Esophagus squamous epithelium (tissue), 5 donors: ENCODE measurements at regions not wholly inside any gene's neighbourhood (a gene's known extent, or its start where the extent isn't known, plus 50 kb on each side); places are given as distances from the start of the nearest gene placed in this dataset.

Experiments
- DNase-seq: peaks from one replicate; lab custom pipeline; 2025; lab: John Stamatoyannopoulos, UW
- H3K27ac ChIP-seq, 4 donors: fragments of 200-600 bp; sonication (generic); one replicate each; pipeline ENCODE4 v1.5.1; 2016 to 2019; ENCODE audit warnings: mild to moderate bottlenecking in 1 of 4
- H3K27me3 ChIP-seq, 4 donors: fragments of 200-600 bp; sonication (generic); 1 replicate in 3 of 4; 2 replicates in 1 of 4; pipeline versions ENCODE4 v1.5.1 to v1.6.0; 2017 to 2021; ENCODE audit warnings: antibody characterized with exemption in 1 of 4
- H3K36me3 ChIP-seq, 3 donors: fragments of 200-600 bp; sonication (generic); one replicate each; pipeline ENCODE4 v1.5.1; 2016 to 2019
- H3K4me1 ChIP-seq, 3 donors: fragments of 200-600 bp; sonication (generic); one replicate each; pipeline ENCODE4 v1.5.1; 2017 to 2019
- H3K4me3 ChIP-seq, 4 donors: fragments of 200-600 bp; sonication (generic); 1 replicate in 3 of 4; 2 replicates in 1 of 4; pipeline ENCODE4 v1.5.1; 2016 to 2019; ENCODE audit warnings: mild to moderate bottlenecking in 2 of 4, moderate library complexity in 1 of 4
- H3K9me3 ChIP-seq, 3 donors: fragments of 200-600 bp; sonication (generic); one replicate each; pipeline ENCODE4 v1.5.1; 2016 to 2019
- POLR2A ChIP-seq, 4 donors: fragments of 450-650 bp; IDR thresholded peaks; one replicate each; pipeline ENCODE4 v1.6.1; 2017; ENCODE audit warnings: antibody characterized with exemption in 4 of 4, mild to moderate bottlenecking in 4 of 4, moderate library complexity in 3 of 4
- WGBS, 2 donors: methylation state at CpG; one replicate each; pipeline ENCODE4 v1.1.5; 2018; 5-methylcytosine and 5-hydroxymethylcytosine counted together
- intact Hi-C: fragments of 100-400 bp; cut with DNase I; formaldehyde crosslinking; loops from one replicate; pipeline ENCODE4 v1.15.0; 2022
- TF ChIP-seq, protein P1 (sequence below), 6 experiments: fragments of 450-650 bp in 4 of 6; fragments of 200-600 bp in 2 of 6; sonication (generic) in 2 of 6; IDR thresholded peaks; one replicate each; pipeline ENCODE4 v1.5.1; 2016 to 2019; ENCODE audit warnings: antibody characterized with exemption in 6 of 6, mild to moderate bottlenecking in 4 of 6, moderate library complexity in 4 of 6
- donor health status: DM: yes; HTN: yes; CAD: no.

DNA sequence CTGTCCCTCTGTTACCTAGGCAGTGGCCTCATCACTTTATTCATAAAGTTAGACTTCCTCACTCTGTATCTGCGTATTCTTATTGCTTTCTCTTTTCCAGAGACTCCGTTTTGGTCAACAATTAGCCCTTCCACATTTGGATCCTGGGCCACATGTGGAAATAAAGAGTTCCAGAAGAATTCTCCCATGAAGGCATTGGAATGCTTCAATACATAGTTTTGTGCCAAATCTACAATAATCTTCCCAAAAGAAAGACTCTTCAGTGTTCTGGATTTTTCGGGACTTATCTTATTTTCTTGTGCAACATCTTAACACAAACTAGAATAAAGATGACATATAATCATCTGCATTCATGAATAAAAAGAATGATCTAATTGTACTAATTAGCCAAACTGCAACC, 187.7 kb upstream of the BMP2 start:
- H3K27me3 ChIP-seq: no peaks in the 10 kb centered on the region
- peaks cover 0 to 5% (median 0%) of the 10 kb centered on the region in 3 donors for H3K4me1 ChIP-seq
- no peak overlapping the region for H3K4me3 ChIP-seq
- no peaks in the 10 kb centered on the region for H3K36me3 ChIP-seq
- no peak for DNase-seq
- no peaks in the 10 kb centered on the region for H3K9me3 ChIP-seq
- intact Hi-C loops: no loop called here
- 74 to 84% methylated on average over 3 of the region's 3 CpGs for WGBS, 2 donors
- TF ChIP-seq POLR2A (IDR thresholded peaks at IDR 0.05): no peak
- TF ChIP-seq, protein P1, sequence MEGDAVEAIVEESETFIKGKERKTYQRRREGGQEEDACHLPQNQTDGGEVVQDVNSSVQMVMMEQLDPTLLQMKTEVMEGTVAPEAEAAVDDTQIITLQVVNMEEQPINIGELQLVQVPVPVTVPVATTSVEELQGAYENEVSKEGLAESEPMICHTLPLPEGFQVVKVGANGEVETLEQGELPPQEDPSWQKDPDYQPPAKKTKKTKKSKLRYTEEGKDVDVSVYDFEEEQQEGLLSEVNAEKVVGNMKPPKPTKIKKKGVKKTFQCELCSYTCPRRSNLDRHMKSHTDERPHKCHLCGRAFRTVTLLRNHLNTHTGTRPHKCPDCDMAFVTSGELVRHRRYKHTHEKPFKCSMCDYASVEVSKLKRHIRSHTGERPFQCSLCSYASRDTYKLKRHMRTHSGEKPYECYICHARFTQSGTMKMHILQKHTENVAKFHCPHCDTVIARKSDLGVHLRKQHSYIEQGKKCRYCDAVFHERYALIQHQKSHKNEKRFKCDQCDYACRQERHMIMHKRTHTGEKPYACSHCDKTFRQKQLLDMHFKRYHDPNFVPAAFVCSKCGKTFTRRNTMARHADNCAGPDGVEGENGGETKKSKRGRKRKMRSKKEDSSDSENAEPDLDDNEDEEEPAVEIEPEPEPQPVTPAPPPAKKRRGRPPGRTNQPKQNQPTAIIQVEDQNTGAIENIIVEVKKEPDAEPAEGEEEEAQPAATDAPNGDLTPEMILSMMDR (IDR thresholded peaks at IDR 0.05): no peak
- no peak overlapping the region for H3K27ac ChIP-seq

DNA sequence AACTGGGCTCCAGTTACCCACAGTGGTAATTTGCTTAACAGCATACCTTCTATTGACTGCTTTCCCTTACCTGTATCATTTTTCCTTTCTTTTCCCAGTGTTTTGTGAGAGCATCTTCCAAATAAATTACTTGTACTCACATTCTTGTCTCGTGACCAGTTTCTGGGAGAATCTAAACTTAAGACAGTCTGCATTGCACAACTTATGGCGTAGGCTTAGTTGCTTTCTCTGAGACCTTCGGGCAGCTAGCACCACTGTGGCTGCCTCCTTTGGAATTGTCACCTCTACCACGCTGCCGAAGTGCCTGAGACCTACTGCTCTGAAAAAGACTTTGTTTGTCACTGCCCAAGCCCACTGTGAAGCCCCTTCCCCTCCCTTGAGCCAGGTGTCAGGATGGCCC, 188.1 kb upstream of the BMP2 start:
- WGBS, 2 donors: 88 to 90% methylated on average over 5 of the region's 5 CpGs
- H3K36me3 ChIP-seq: no peaks in the 10 kb centered on the region
- intact Hi-C loops: no loop called here
- H3K4me1 ChIP-seq: peaks cover 0 to 5% (median 0%) of the 10 kb centered on the region in 3 donors
- H3K27ac ChIP-seq: no peak overlapping the region
- H3K9me3 ChIP-seq: no peaks in the 10 kb centered on the region
- no peaks in the 10 kb centered on the region for H3K27me3 ChIP-seq
- TF ChIP-seq POLR2A (IDR thresholded peaks at IDR 0.05): no peak
- TF ChIP-seq, protein P1 (IDR thresholded peaks at IDR 0.05): no peak
- no peak for DNase-seq
- no peak overlapping the region for H3K4me3 ChIP-seq

DNA sequence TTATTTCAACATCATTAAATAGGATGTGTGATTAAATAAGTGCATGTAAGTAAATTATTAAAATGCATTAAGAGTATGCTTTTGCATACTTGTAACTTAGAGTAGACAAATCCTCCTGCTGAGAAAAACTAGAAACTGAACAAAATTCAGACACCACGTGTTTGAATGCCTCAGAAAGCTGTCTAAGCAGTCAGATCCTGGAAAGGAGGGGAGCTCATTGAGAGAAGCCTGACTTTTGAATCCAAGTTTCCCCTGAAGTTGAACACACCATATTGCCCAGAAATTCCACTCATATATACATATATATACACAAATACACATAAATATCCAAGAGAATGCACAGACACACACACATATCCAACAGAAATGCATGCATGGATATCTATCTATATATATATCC, 190.0 kb upstream of the BMP2 start:
- H3K27ac ChIP-seq: no peak overlapping the region
- no peaks in the 10 kb centered on the region for H3K36me3 ChIP-seq
- intact Hi-C loops: no loop called here
- H3K27me3 ChIP-seq: no peaks in the 10 kb centered on the region
- H3K4me1 ChIP-seq: no peaks in the 10 kb centered on the region
- H3K9me3 ChIP-seq: no peaks in the 10 kb centered on the region
- WGBS, 2 donors: 65 to 74% methylated on average over 1 of the region's 1 CpG
- TF ChIP-seq, protein P1 (IDR thresholded peaks at IDR 0.05): no peak
- TF ChIP-seq POLR2A (IDR thresholded peaks at IDR 0.05): no peak
- no peak for DNase-seq
- H3K4me3 ChIP-seq: no peak overlapping the region

DNA sequence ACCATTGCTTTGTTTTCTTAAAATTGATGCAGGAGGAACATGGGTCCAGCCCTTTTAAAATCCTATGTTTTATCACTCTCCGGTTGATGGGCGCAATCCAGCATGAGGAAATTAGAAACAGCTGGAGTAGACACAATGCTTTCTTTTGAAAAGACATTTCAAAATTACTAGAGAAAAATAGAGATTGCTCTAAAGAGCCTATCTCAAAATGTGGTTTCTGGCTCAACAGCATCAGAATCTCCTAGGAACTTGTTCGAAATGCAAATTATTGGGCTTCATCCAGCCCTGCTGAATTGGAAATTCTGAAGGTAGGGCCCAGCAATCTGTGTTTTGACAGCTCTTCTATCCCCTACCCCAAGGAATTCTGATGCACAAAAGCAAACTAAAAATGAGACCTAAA, 190.8 kb upstream of the BMP2 start:
- no peak overlapping the region for H3K27ac ChIP-seq
- no peak for DNase-seq
- H3K4me1 ChIP-seq: no peaks in the 10 kb centered on the region
- TF ChIP-seq, protein P1 (IDR thresholded peaks at IDR 0.05): no peak
- no peak for TF ChIP-seq POLR2A (IDR thresholded peaks at IDR 0.05)
- no peaks in the 10 kb centered on the region for H3K36me3 ChIP-seq
- H3K27me3 ChIP-seq: no peaks in the 10 kb centered on the region
- no peak overlapping the region for H3K4me3 ChIP-seq
- intact Hi-C loops: no loop called here
- WGBS, 2 donors: 71 to 86% methylated on average over 3 of the region's 3 CpGs
- no peaks in the 10 kb centered on the region for H3K9me3 ChIP-seq

DNA sequence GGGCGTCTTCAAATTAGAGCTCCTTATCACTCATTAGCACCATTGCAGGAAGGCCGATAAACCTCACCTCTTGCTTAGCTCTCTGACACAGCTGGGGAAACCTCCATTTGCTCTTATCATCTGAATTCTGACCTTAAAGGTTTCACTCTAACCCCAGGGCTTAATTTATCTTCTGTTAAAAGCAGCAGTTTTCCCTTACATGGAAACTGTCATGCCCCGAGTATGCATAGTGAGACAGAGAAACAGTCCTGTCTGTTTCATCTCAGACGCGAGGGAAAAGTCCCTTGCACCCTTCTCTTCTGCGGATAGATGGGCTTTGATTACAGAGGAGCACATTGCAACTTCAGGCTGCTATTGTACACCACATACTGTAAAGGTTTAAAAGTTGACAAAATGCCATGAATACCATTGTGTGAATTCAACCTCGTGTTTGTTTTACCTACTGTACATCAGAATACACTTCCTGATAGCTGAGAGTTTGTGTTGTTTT, 191.5 kb upstream of the BMP2 start:
- 36 to 50% methylated on average over 5 to 7 of the region's 7 CpGs for WGBS, 2 donors
- no peaks in the 10 kb centered on the region for H3K36me3 ChIP-seq
- TF ChIP-seq, protein P1 (IDR thresholded peaks at IDR 0.05): no peak
- no peaks in the 10 kb centered on the region for H3K4me1 ChIP-seq
- H3K9me3 ChIP-seq: no peaks in the 10 kb centered on the region
- no peak overlapping the region for H3K27ac ChIP-seq
- no peak overlapping the region for H3K4me3 ChIP-seq
- no peaks in the 10 kb centered on the region for H3K27me3 ChIP-seq
- intact Hi-C loops: no loop called here
- no peak for DNase-seq
